Smooth muscle cell (in vitro differentiated cells): ENCODE measurements at regions not wholly inside any gene's neighbourhood (a gene's known extent, or its start where the extent isn't known, plus 50 kb on each side); places are given as distances from the start of the nearest gene placed in this dataset.
A peak's percentile ranks its signal among the peaks of the same experiment; 100 is the strongest.

Experiments
- DNase-seq: peaks from one replicate; lab custom pipeline; 2025; ENCODE audit not compliant: unreplicated experiment; lab: John Stamatoyannopoulos, UW
- H2AFZ ChIP-seq: fragments of 200-600 bp; sonication (generic); 2 replicates; pipeline ENCODE4 v1.6.0; 2016; ENCODE audit warnings: antibody characterized with exemption, low read depth, mild to moderate bottlenecking
- H3F3A ChIP-seq: fragments of 200-600 bp; sonication (generic); 2 replicates; pipeline ENCODE4 v1.6.0; 2017; ENCODE audit warnings: antibody characterized with exemption, low read depth
- H3K27ac ChIP-seq: fragments of 200-600 bp; sonication (generic); 2 replicates; pipeline ENCODE4 v1.5.1; 2016; ENCODE audit warnings: low read depth, mild to moderate bottlenecking
- H3K27me3 ChIP-seq: fragments of 200-600 bp; sonication (generic); 2 replicates; pipeline ENCODE4 v1.6.1; 2016; ENCODE audit warnings: low read depth, mild to moderate bottlenecking
- H3K36me3 ChIP-seq: fragments of 200-600 bp; sonication (generic); 2 replicates; pipeline ENCODE4 v1.5.1; 2016; ENCODE audit warnings: low read depth
- H3K4me1 ChIP-seq: fragments of 200-600 bp; sonication (generic); 2 replicates; pipeline ENCODE4 v1.5.1; 2016; ENCODE audit warnings: low read depth
- H3K4me2 ChIP-seq: fragments of 200-600 bp; sonication (generic); 2 replicates; pipeline ENCODE4 v1.6.0; 2016; ENCODE audit warnings: mild to moderate bottlenecking
- H3K4me3 ChIP-seq: fragments of 200-600 bp; sonication (generic); 2 replicates; pipeline ENCODE4 v1.5.1; 2016; ENCODE audit warnings: mild to moderate bottlenecking
- H3K79me2 ChIP-seq: fragments of 200-600 bp; sonication (generic); 2 replicates; pipeline ENCODE4 v1.6.0; 2016; ENCODE audit warnings: low read depth, mild to moderate bottlenecking
- H3K9ac ChIP-seq: fragments of 200-600 bp; sonication (generic); 2 replicates; pipeline ENCODE4 v1.6.0; 2016; ENCODE audit warnings: low read depth
- H3K9me3 ChIP-seq: fragments of 200-600 bp; sonication (generic); replicated peaks from 2 replicates; pipeline ENCODE4 v1.5.1; 2016; ENCODE audit warnings: low read depth
- H4K20me1 ChIP-seq: fragments of 200-600 bp; sonication (generic); 2 replicates; pipeline ENCODE4 v1.6.0; 2016; ENCODE audit warnings: low read depth
- CTCF ChIP-seq: fragments of 200-600 bp; sonication (generic); IDR thresholded peaks from 2 replicates; pipeline ENCODE4 v1.5.1; 2017; ENCODE audit warnings: borderline replicate concordance, mild to moderate bottlenecking, antibody characterized with exemption; ENCODE audit not compliant: insufficient read depth, poor library complexity, severe bottlenecking
- WGBS: methylation state at CpG from one replicate; pipeline ENCODE4 v1.1.7; 2016; ENCODE audit warnings: low lambda C conversion rate; 5-methylcytosine and 5-hydroxymethylcytosine counted together

- H4K20me1 ChIP-seq, result no peaks in the 10 kb centered on the region
- no peak overlapping the region for H2AFZ ChIP-seq
- no peak for TF ChIP-seq CTCF
- no peak overlapping the region for H3K4me3 ChIP-seq
- no peaks in the 10 kb centered on the region for H3K27me3 ChIP-seq
- H3K4me1 ChIP-seq, result no peaks in the 10 kb centered on the region
- no peak overlapping the region for H3K27ac ChIP-seq
- no peak for DNase-seq
- 70% methylated on average over 2 of the region's 2 CpGs for WGBS
- no peaks in the 10 kb centered on the region for H3F3A ChIP-seq
- no peaks in the 10 kb centered on the region for H3K79me2 ChIP-seq
- H3K4me2 ChIP-seq, result no peak overlapping the region
- no peak overlapping the region for H3K9ac ChIP-seq
- no peaks in the 10 kb centered on the region for H3K36me3 ChIP-seq
- H3K9me3 ChIP-seq, result no peaks in the 10 kb centered on the region
Observed at GRCh38 chr20:40943591-40943990, 85.0 kb upstream of the TOP1 start.

- H2AFZ ChIP-seq, result no peak overlapping the region
- no peaks in the 10 kb centered on the region for H3K36me3 ChIP-seq
- H3K9ac ChIP-seq, result no peak overlapping the region
- no peak overlapping the region for H3K4me3 ChIP-seq
- H4K20me1 ChIP-seq, result no peaks in the 10 kb centered on the region
- DNase-seq, result no peak
- H3K27me3 ChIP-seq, result no peaks in the 10 kb centered on the region
- H3K9me3 ChIP-seq, result no peaks in the 10 kb centered on the region
- no peak for TF ChIP-seq CTCF
- H3F3A ChIP-seq, result no peaks in the 10 kb centered on the region
- 71% methylated on average over 5 of the region's 5 CpGs for WGBS
- no peaks in the 10 kb centered on the region for H3K79me2 ChIP-seq
- H3K27ac ChIP-seq, result no peak overlapping the region
- no peak overlapping the region for H3K4me2 ChIP-seq
- H3K4me1 ChIP-seq, result no peaks in the 10 kb centered on the region
Observed at GRCh38 chr20:40945189-40945588, 83.4 kb upstream of the TOP1 start.

- no peaks in the 10 kb centered on the region for H4K20me1 ChIP-seq
- WGBS, result 66% methylated on average over 12 of the region's 12 CpGs
- no peaks in the 10 kb centered on the region for H3K79me2 ChIP-seq
- H3K4me2 ChIP-seq, result no peak overlapping the region
- H3F3A ChIP-seq, result no peaks in the 10 kb centered on the region
- no peaks in the 10 kb centered on the region for H3K4me1 ChIP-seq
- H3K4me3 ChIP-seq, result no peak overlapping the region
- no peak overlapping the region for H2AFZ ChIP-seq
- H3K36me3 ChIP-seq, result no peaks in the 10 kb centered on the region
- DNase-seq, result no peak
- no peak overlapping the region for H3K27ac ChIP-seq
- H3K27me3 ChIP-seq, result peaks cover 3% of the 10 kb centered on the region
- H3K9ac ChIP-seq, result no peak overlapping the region
- no peaks in the 10 kb centered on the region for H3K9me3 ChIP-seq
- peak; percentile 55 for TF ChIP-seq CTCF
Observed at GRCh38 chr20:40945754-40946450, 82.7 kb upstream of the TOP1 start.

DNA sequence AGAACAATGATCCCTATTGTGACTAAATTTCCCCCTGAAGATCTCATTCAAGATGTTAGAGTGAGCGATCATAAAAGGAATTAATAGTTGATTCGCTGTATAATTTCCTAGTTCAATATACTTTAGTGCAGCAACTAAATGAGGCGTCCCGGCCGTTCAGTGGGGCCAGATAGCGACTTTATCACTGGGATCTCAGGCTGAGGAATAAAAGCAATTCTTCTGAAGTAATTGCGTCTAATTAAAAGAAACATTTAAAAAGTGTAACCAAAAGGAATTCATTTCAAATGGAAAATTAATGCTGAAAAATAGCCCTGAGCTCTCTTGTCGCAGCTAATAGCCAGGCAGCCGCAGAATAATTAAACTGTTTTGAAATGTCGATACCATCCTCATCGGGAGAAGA is 82.2 kb upstream of the TOP1 start:
- Histone ChIP-seq H2AFZ (no peak overlapping the region), H3K4me2 (no peak overlapping the region), H3K4me3 (no peak overlapping the region), H3K79me2 (no peaks in the 10 kb centered on the region), H3F3A (no peaks in the 10 kb centered on the region), H3K4me1 (no peaks in the 10 kb centered on the region), H4K20me1 (no peaks in the 10 kb centered on the region), H3K9ac (no peak overlapping the region), H3K27me3 (peaks cover 6% of the 10 kb centered on the region), H3K9me3 (no peaks in the 10 kb centered on the region), H3K36me3 (no peaks in the 10 kb centered on the region), H3K27ac (no peak overlapping the region)
- 95% methylated on average over 11 of the region's 11 CpGs for WGBS
- no peak for TF ChIP-seq CTCF
- DNase-seq, result no peak
